ENCODE measurements at regions not wholly inside any gene's neighbourhood (a gene's known extent, or its start where the extent isn't known, plus 50 kb on each side); places are given as distances from the start of the nearest gene placed in this dataset.

GRCh38 chr9:16314476-16314875 is 556.0 kb downstream of the BNC2 start:
- ChIA-PET CTCF (no interaction called here), POLR2A (no interaction called here)
- Histone ChIP-seq H3K9me3 (ENCODE audit: control insufficient read depth in 1 of 2, insufficient read depth in 1 of 2, low read length in 2 of 2) (peaks cover 0 to 39% of the 10 kb centered on the region in 2 experiments), H3K27ac (ENCODE audit: low read depth in 1 of 2, low read length in 2 of 2) (no peak overlapping the region), H3K4me1 (ENCODE audit: insufficient read depth, low read length) (no peaks in the 10 kb centered on the region), H3K36me3 (ENCODE audit: insufficient read depth, low read length) (no peaks in the 10 kb centered on the region), H3K4me3 (ENCODE audit: low read length) (no peak overlapping the region), H3K27me3 (ENCODE audit: control insufficient read depth in 1 of 2, insufficient read depth in 2 of 2, low read length in 2 of 2) (no peaks in the 10 kb centered on the region)
- H3K4me1 Mint-ChIP-seq (ENCODE audit: low read depth) = no peaks in the 10 kb centered on the region
- H3K4me3 Mint-ChIP-seq = no peak overlapping the region
- H3K9me3 Mint-ChIP-seq = no peaks in the 10 kb centered on the region
- no peak for ATAC-seq (ENCODE audit: poor library complexity)
- no peak for TF ChIP-seq CTCF (IDR thresholded peaks at IDR 0.05)
- intact Hi-C loops (cut with DNase I, micrococcal nuclease) = no loop called here
- DNase-seq = no peak
- no peaks in the 10 kb centered on the region for H3K36me3 Mint-ChIP-seq (ENCODE audit: low read depth)
- no peak overlapping the region for H3K27ac Mint-ChIP-seq
- H3K27me3 Mint-ChIP-seq = no peaks in the 10 kb centered on the region

GRCh38 chr9:16315720-16316119 is 554.8 kb downstream of the BNC2 start:
- no peak overlapping the region for H3K4me3 ChIP-seq (ENCODE audit: low read length)
- H3K36me3 ChIP-seq (ENCODE audit: insufficient read depth, low read length) = no peaks in the 10 kb centered on the region
- ChIA-PET POLR2A (no interaction called here), CTCF (no interaction called here)
- TF ChIP-seq CTCF (IDR thresholded peaks at IDR 0.05) = no peak
- H3K4me1 ChIP-seq (ENCODE audit: insufficient read depth, low read length) = no peaks in the 10 kb centered on the region
- no peak overlapping the region for H3K4me3 Mint-ChIP-seq
- H3K27me3 ChIP-seq (ENCODE audit: control insufficient read depth in 1 of 2, insufficient read depth in 2 of 2, low read length in 2 of 2) = no peaks in the 10 kb centered on the region
- H3K27me3 Mint-ChIP-seq = no peaks in the 10 kb centered on the region
- intact Hi-C loops (cut with DNase I, micrococcal nuclease) = no loop called here
- no peak overlapping the region for H3K27ac Mint-ChIP-seq
- ATAC-seq (ENCODE audit: poor library complexity) (no peak), DNase-seq (no peak)
- peaks cover 0 to 34% of the 10 kb centered on the region in 2 experiments for H3K9me3 ChIP-seq (ENCODE audit: control insufficient read depth in 1 of 2, insufficient read depth in 1 of 2, low read length in 2 of 2)
- H3K27ac ChIP-seq (ENCODE audit: low read depth in 1 of 2, low read length in 2 of 2) = no peak overlapping the region
- no peaks in the 10 kb centered on the region for H3K36me3 Mint-ChIP-seq (ENCODE audit: low read depth)
- H3K9me3 Mint-ChIP-seq = no peaks in the 10 kb centered on the region
- H3K4me1 Mint-ChIP-seq (ENCODE audit: low read depth) = no peaks in the 10 kb centered on the region

DNA sequence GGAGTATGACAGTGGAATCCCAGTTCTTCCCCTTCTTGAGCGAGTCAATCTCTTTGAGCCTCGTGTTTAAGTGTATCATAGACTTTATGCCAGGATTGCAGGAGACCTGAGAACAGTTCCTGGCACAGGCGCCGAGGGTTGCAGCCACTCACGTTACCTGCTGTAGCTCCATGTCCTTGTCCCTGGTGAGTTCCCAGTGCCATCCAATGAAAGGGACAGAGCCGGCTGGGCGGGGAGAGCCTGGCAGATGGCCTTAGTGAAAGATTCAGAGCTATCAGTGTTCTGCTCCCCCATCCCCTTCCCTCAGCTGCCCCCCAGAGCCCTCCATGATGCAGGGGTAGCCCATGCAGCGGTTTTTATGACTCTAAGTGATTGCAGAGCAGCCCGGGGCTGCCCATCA is 554.0 kb downstream of the BNC2 start:
- H3K4me3 ChIP-seq (ENCODE audit: low read length) = no peak overlapping the region
- TF ChIP-seq CTCF (IDR thresholded peaks at IDR 0.05) = no peak
- intact Hi-C loops (cut with DNase I, micrococcal nuclease) = no loop called here
- H3K36me3 ChIP-seq (ENCODE audit: insufficient read depth, low read length) = no peaks in the 10 kb centered on the region
- POLR2A ChIA-PET = no interaction called here
- H3K4me1 ChIP-seq (ENCODE audit: insufficient read depth, low read length) = no peaks in the 10 kb centered on the region
- H3K27ac ChIP-seq (ENCODE audit: low read depth in 1 of 2, low read length in 2 of 2) = no peak overlapping the region
- no peaks in the 10 kb centered on the region for H3K27me3 Mint-ChIP-seq
- H3K27ac Mint-ChIP-seq = no peak overlapping the region
- DNase-seq = no peak
- H3K9me3 ChIP-seq (ENCODE audit: control insufficient read depth in 1 of 2, insufficient read depth in 1 of 2, low read length in 2 of 2) = peaks cover 0 to 31% of the 10 kb centered on the region in 2 experiments
- H3K4me3 Mint-ChIP-seq = no peak overlapping the region
- CTCF ChIA-PET = no interaction called here
- H3K36me3 Mint-ChIP-seq (ENCODE audit: low read depth) = no peaks in the 10 kb centered on the region
- no peaks in the 10 kb centered on the region for H3K9me3 Mint-ChIP-seq
- no peaks in the 10 kb centered on the region for H3K27me3 ChIP-seq (ENCODE audit: control insufficient read depth in 1 of 2, insufficient read depth in 2 of 2, low read length in 2 of 2)
- no peaks in the 10 kb centered on the region for H3K4me1 Mint-ChIP-seq (ENCODE audit: low read depth)
- ATAC-seq (ENCODE audit: poor library complexity) = no peak

All from CD4-positive, alpha-beta T cell (primary cell).